Mesodermal cell (in vitro differentiated cells): ENCODE measurements at regions not wholly inside any gene's neighbourhood (a gene's known extent, or its start where the extent isn't known, plus 50 kb on each side); places are given as distances from the start of the nearest gene placed in this dataset.

Experiments used
- H3K27ac ChIP-seq: 2 replicates; pipeline ENCODE4 v1.7.0; 2013; ENCODE audit warnings: mild to moderate bottlenecking, low read depth, low read length, moderate library complexity; ENCODE audit not compliant: severe bottlenecking
- H3K36me3 ChIP-seq: 2 replicates; pipeline ENCODE4 v1.7.1; 2013; ENCODE audit warnings: mild to moderate bottlenecking, low read length, moderate library complexity; ENCODE audit not compliant: control insufficient read depth, insufficient read depth
- H3K4me1 ChIP-seq: one replicate; pipeline ENCODE4 v1.7.1; 2013; ENCODE audit warnings: mild to moderate bottlenecking, low read length; ENCODE audit not compliant: insufficient read depth, control insufficient read depth, poor library complexity, severe bottlenecking
- H3K4me3 ChIP-seq: 2 replicates; pipeline ENCODE4 v1.7.0; 2013; ENCODE audit warnings: low read length, control low read depth, mild to moderate bottlenecking; ENCODE audit not compliant: insufficient read depth, poor library complexity, severe bottlenecking; ENCODE audit errors: extremely low read depth
- H3K9me3 ChIP-seq: 2 replicates; pipeline ENCODE4 v1.7.1; 2013; ENCODE audit warnings: mild to moderate bottlenecking, low read length, moderate library complexity; ENCODE audit not compliant: control insufficient read depth
- WGBS, 2 experiments: methylation state at CpG; one replicate each; pipeline ENCODE4 v1.1.5; 2013; ENCODE audit warnings: missing lambda C conversion rate in 2 of 2; ENCODE audit not compliant: insufficient coverage in 2 of 2; 5-methylcytosine and 5-hydroxymethylcytosine counted together

GRCh38 chr2:120594856-120595685, 140.6 kb upstream of the GLI2 start:
- H3K27ac ChIP-seq: no peak overlapping the region
- no peaks in the 10 kb centered on the region for H3K36me3 ChIP-seq
- no peak overlapping the region for H3K4me3 ChIP-seq
- 73 to 78% methylated on average over 4 to 6 of the region's 8 CpGs for WGBS, 2 experiments
- no peaks in the 10 kb centered on the region for H3K9me3 ChIP-seq
- peaks cover 4% of the 10 kb centered on the region for H3K4me1 ChIP-seq

DNA sequence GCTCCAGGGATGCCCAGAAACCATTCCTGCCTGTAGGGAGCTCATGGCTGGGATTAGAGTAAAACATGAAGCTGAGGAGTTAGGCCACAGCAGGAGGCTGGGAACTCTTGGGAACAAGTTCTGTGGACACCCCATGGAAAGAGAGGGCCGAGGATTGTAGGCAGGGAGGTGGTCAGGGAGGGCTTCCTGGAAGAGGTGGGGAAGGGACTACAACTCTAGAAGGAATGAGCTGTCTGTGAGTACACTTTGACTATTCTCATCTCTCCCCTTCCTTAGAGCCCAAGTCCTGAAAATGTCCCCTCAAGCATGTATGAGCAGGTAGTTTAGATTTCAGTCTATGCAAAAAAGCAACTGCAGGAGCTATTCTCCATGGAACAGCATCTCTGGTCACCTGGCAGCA, 139.9 kb upstream of the GLI2 start:
- Histone ChIP-seq H3K27ac (no peak overlapping the region), H3K4me1 (no peaks in the 10 kb centered on the region), H3K36me3 (no peaks in the 10 kb centered on the region), H3K4me3 (no peak overlapping the region), H3K9me3 (no peaks in the 10 kb centered on the region)
- WGBS, 2 experiments: 50 to 60% methylated on average over 1 of the region's 1 CpG

DNA sequence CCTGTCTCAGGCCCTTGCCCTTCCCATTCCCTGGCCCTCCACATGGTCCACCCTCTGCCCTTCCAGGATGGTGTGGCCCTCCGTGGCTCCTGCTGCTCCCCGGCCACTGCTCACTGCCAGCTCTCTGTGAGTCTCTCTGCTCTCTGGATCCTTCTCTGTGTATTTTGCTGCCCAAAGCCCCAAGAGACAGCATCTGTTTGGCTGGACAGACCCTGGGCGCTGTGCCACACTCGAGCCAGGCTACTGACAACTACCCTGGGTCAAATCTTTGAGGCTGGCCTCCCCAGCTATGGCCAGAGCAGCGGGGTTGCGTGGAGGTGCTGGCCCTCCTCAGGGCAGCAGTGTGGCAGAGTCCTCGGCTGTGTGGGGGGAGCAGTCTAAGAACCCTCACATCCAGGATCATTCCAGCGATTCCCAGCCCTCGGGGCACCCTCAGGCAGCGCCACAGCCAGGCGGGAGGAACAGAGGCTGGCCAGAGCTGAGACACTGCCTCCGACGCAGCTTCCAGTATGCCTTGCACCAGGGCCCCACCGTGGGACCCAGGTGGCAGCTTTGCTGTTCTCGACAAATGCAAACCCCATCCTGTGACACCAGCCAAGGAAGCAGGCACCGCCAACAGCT, 139.4 kb upstream of the GLI2 start:
- no peak overlapping the region for H3K27ac ChIP-seq
- H3K4me3 ChIP-seq: no peak overlapping the region
- 91 to 93% methylated on average over 6 to 15 of the region's 16 CpGs for WGBS, 2 experiments
- H3K36me3 ChIP-seq: no peaks in the 10 kb centered on the region
- no peaks in the 10 kb centered on the region for H3K4me1 ChIP-seq
- no peaks in the 10 kb centered on the region for H3K9me3 ChIP-seq

- H3K4me3 ChIP-seq: no peak overlapping the region
- WGBS, 2 experiments: 88 to 89% methylated on average over 8 to 9 of the region's 12 CpGs
- no peaks in the 10 kb centered on the region for H3K9me3 ChIP-seq
- H3K27ac ChIP-seq: no peak overlapping the region
- no peaks in the 10 kb centered on the region for H3K4me1 ChIP-seq
- no peaks in the 10 kb centered on the region for H3K36me3 ChIP-seq
Observed at GRCh38 chr2:120596990-120597594, 138.6 kb upstream of the GLI2 start.

- 87 to 93% methylated on average over 16 to 17 of the region's 19 CpGs for WGBS, 2 experiments
- no peaks in the 10 kb centered on the region for H3K9me3 ChIP-seq
- H3K27ac ChIP-seq: no peak overlapping the region
Observed at GRCh38 chr2:120597595-120598193, 138.0 kb upstream of the GLI2 start.

GRCh38 chr2:120598416-120598815, 137.3 kb upstream of the GLI2 start:
- 93 to 94% methylated on average over 5 of the region's 5 CpGs for whole genome bisulfite sequencing, 2 experiments
- no peaks in the 10 kb centered on the region for H3K36me3 ChIP-seq
- no peak overlapping the region for H3K4me3 ChIP-seq
- H3K9me3 ChIP-seq: no peaks in the 10 kb centered on the region
- no peaks in the 10 kb centered on the region for H3K4me1 ChIP-seq
- no peak overlapping the region for H3K27ac ChIP-seq

More at GRCh38 chr2:120597595-120598193, 138.0 kb upstream of the GLI2 start:
- H3K4me1 ChIP-seq: no peaks in the 10 kb centered on the region
- H3K4me3 ChIP-seq: no peak overlapping the region
- H3K36me3 ChIP-seq: no peaks in the 10 kb centered on the region

GRCh38 chr2:120599072-120599471, 136.6 kb upstream of the GLI2 start:
- Histone ChIP-seq H3K36me3 (no peaks in the 10 kb centered on the region), H3K9me3 (no peaks in the 10 kb centered on the region), H3K27ac (no peak overlapping the region), H3K4me1 (peaks cover 3% of the 10 kb centered on the region), H3K4me3 (no peak overlapping the region)
- 82 to 93% methylated on average over 4 to 5 of the region's 7 CpGs for WGBS, 2 experiments

DNA sequence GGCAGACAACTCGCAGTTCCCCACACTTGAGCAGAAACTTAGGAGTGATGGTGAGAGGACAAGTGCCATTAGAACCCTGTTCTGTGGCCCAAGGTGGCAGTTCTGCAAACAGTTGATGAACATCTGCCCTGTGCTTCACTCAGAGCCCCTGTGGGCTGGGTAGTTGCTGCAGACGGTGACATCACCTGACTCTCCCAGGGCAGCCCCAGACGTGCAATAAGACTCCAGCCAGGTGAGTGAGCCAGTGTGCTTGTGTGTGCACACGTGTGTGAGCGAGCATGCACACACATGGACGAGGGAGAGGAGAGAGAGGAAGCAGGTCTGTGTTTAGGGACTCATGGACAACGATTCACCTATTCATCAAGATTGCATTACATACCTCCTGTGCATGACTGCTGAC, 136.0 kb upstream of the GLI2 start:
- no peak overlapping the region for H3K27ac ChIP-seq
- no peak overlapping the region for H3K4me3 ChIP-seq
- H3K36me3 ChIP-seq: no peaks in the 10 kb centered on the region
- 75 to 85% methylated on average over 3 to 7 of the region's 7 CpGs for WGBS, 2 experiments
- H3K9me3 ChIP-seq: no peaks in the 10 kb centered on the region
- peaks cover 3% of the 10 kb centered on the region for H3K4me1 ChIP-seq

DNA sequence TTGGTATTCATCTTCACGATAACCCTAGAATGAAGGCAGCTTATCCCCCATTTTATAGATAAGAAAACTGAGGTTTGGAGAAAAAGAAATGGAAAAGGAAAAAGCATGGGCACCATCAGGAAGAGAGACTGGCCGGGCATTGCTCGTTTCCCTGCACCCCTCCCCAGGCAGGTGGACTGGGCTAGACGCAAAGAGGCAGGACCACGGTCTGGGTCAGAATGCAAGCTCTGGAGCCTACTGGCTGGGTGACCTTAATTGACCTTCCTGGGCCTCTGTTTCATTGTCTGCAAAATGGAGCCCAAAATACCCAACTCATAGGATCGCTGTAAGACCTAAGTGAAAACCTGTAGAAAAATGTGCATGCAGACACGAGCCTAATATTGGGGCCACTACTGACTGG, 135.3 kb upstream of the GLI2 start:
- H3K36me3 ChIP-seq: no peaks in the 10 kb centered on the region
- H3K27ac ChIP-seq: no peak overlapping the region
- WGBS, 2 experiments: 87 to 97% methylated on average over 5 to 6 of the region's 7 CpGs
- H3K4me1 ChIP-seq: peaks cover 3% of the 10 kb centered on the region
- no peaks in the 10 kb centered on the region for H3K9me3 ChIP-seq
- H3K4me3 ChIP-seq: no peak overlapping the region

- H3K9me3 ChIP-seq: no peaks in the 10 kb centered on the region
- H3K4me1 ChIP-seq: peaks cover 3% of the 10 kb centered on the region
- WGBS, 2 experiments: 96% methylated on average over 4 of the region's 5 CpGs; no CpG with 5 or more reads in 1 of the 2 experiments
- no peaks in the 10 kb centered on the region for H3K36me3 ChIP-seq
- no peak overlapping the region for H3K27ac ChIP-seq
- no peak overlapping the region for H3K4me3 ChIP-seq
Observed at GRCh38 chr2:120600786-120601185, 134.9 kb upstream of the GLI2 start.
